ENCODE measurements at regions not wholly inside any gene's neighbourhood (a gene's known extent, or its start where the extent isn't known, plus 50 kb on each side); places are given as distances from the start of the nearest gene placed in this dataset.

DNA sequence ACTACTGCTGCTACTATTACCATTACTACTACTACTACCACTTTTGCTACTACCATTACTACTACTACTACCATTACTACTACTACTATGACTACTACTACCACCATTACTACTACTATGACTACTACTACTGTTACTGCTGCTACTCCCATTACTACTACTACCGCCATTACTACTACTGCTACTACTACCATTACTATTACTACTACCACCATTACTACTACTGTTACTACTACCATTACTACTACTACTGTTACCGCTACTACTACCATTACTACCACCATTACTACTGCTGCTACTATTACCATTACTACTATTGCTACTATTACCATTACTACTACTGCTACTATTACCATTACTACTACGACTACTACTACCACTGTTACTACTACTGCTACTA is 209.1 kb downstream of the IRF8 start:
- H3K4me3 ChIP-seq (ENCODE audit: low read depth, low read length) = no peak overlapping the region
- TF ChIP-seq CTCF (IDR thresholded peaks at IDR 0.05; ENCODE audit: low read depth, low read length, missing control alignments) = no peak
- DNase-seq (ENCODE audit: low read depth) = no peak

DNA sequence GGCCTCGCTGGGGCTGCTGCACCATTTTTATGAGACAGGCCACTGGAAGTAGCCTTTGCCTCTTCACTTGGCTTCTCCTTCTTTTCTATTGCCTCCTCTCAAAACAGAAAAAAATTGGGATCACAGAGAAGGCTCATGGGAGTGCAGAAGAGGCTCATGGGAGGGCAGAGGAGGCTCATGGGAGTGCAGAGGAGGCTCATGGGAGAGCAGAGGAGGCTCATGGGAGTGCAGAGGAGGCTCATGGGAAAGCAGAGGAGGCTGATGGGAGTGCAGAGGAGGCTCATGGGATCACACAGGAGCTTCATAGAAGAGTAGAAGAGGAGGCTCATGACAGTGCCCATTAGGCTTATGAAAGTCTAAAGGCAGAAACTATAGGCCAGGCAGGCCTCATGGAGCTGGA is 211.2 kb downstream of the IRF8 start:
- TF ChIP-seq CTCF (IDR thresholded peaks at IDR 0.05; ENCODE audit: low read depth, low read length, missing control alignments) = no peak
- no peak overlapping the region for H3K4me3 ChIP-seq (ENCODE audit: low read depth, low read length)
- DNase-seq (ENCODE audit: low read depth) = no peak

DNA sequence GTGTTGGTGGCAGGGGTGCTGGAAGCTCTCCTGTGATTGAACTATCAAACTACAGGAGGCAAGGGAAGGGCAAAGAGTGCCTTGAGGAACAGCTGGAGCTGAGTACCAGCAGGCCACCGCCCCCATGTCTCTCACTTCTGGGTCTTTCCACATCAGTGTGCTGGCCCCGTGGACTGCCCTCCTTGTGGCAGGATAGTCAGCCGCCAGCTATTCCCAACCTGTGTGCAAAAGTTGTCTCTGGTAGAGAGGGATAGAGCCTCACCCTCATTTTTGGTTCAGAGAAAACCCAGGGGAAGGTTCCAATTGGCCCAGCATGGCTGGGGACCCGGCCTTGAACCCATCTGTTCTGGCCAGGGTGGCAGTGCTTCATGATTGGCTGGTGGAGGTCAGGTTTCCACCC is 211.8 kb downstream of the IRF8 start:
- no peak for TF ChIP-seq CTCF (IDR thresholded peaks at IDR 0.05; ENCODE audit: low read depth, low read length, missing control alignments)

GRCh38 chr16:86112178-86112577 is 213.2 kb downstream of the IRF8 start:
- no peak for TF ChIP-seq CTCF (IDR thresholded peaks at IDR 0.05; ENCODE audit: low read depth, low read length, missing control alignments)
- no peak overlapping the region for H3K4me3 ChIP-seq (ENCODE audit: low read depth, low read length)
- DNase-seq (ENCODE audit: low read depth) = no peak

More for the DNA sequence above, 211.8 kb downstream of the IRF8 start:
- H3K4me3 ChIP-seq (ENCODE audit: low read depth, low read length) = no peak overlapping the region
- no peak for DNase-seq (ENCODE audit: low read depth)

DNA sequence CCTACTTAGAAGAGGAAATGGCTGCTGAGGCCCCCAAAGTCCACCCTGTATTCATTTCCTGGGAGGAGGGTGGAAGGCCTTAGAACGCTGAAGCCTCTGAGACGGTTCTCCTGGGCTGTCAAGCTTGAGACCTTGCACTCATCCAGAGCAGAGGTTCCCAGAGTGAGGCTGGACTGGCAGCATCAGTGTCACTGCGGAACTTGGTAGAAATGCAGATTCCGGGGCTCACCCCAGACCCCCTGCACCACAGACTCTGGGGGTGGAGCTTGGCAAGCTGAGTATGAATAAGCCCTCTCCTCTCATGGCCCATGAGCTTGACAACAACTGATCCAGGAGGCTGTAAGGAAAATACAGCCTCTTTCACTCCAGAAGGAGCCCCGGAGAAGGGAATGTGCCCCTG is 218.3 kb downstream of the IRF8 start:
- H3K4me3 ChIP-seq (ENCODE audit: low read depth, low read length) = no peak overlapping the region
- DNase-seq (ENCODE audit: low read depth) = no peak
- TF ChIP-seq CTCF (IDR thresholded peaks at IDR 0.05; ENCODE audit: low read depth, low read length, missing control alignments) = no peak

GRCh38 chr16:86117756-86118155 is 218.8 kb downstream of the IRF8 start:
- DNase-seq (ENCODE audit: low read depth) = no peak
- H3K4me3 ChIP-seq (ENCODE audit: low read depth, low read length) = no peak overlapping the region
- TF ChIP-seq CTCF (IDR thresholded peaks at IDR 0.05; ENCODE audit: low read depth, low read length, missing control alignments) = no peak

DNA sequence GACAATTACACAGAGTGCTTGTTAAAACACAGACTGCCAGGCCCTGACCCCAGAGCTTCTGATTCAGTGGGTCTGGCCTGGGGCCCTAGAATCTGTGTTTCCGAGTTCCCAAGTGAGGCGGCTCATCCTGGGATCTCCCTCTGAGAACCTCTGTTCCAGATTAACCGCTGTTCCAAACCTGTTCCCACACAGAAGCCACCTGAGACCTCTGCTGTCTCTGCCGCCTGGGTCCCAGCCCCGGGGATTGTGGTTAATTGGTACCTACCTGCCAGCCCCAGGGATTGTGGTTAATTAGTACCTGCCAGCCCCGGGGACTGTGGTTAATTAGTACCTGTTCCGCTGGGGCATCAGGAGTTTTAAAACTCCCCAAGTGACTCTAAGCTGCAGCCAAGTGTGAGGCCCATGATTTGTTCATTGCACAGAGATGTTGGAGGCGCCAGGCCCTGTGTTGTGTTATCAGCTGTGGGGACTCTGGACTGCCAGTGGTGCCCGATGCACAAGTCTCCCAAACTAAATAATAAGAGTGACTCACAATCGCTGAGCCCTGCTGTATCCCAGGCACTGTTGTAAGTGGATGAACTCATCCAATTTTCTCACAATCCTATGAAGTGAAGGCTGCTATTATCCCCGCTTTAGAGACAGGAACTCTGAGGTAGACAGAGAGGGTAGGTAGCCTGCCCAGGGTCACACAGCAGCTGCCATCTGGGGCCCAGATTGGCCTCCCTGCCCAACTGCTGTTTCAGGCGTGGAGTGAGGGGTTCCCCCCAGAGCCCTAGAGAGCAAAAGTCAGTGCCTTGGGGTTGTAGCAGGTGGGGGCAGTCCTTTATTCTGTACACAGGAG is 219.7 kb downstream of the IRF8 start:
- no peak overlapping the region for H3K4me3 ChIP-seq (ENCODE audit: low read depth, low read length)
- no peak for DNase-seq (ENCODE audit: low read depth)
- no peak for TF ChIP-seq CTCF (IDR thresholded peaks at IDR 0.05; ENCODE audit: low read depth, low read length, missing control alignments)

Measured in GM12864 (cell line).